Fibroblast of skin of back (primary cell): ENCODE measurements at regions not wholly inside any gene's neighbourhood (a gene's known extent, or its start where the extent isn't known, plus 50 kb on each side); places are given as distances from the start of the nearest gene placed in this dataset.

ENCODE experiments used
- DNase-seq: peaks from one replicate; pipeline ENCODE4 v3.0.0-alpha.2; 2013

DNA sequence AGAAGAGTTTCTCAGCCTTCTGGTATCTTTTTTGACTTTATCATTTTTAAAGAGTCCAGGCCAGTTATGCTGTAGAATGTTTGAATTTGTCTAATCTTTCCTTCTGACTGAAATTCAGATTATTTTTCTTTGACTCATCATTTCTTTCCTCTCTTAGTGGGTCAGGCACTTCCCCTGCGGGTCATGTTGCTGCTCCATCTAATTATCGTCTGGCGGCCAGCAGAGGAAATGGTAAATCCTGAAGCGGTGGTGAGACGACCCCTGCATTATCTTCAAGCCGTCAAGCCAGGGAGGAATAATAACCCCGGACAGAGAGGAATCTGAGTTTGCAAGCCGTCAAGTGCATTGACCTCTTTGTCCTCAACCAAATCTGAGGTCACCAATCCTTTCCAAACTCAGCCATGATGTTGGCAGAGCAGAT lies 102.1 kb downstream of the ADSS2 start:
- DNase-seq, result no peak

DNA sequence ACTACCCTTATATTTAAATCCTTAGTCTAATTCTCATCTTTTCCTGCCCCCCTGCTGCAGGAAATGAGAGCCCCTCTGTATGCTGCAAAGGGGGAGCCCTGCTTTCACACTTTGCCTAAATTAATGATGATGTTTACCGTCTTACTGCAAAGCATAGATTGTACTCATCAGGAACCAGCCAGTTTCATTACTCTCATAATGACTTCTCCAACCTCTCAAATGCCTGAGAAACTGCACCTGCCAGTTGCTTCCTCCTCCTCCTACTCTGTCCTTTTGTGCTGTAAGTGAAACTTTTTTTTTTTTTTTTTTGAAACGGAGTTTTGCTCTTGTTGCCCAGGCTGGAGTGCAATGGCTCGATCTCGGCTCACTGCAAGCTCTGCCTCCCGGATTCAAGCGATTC lies 101.7 kb downstream of the ADSS2 start:
- DNase-seq, result no peak

GRCh38 chr1:244352156-244352830 lies 99.4 kb downstream of the ADSS2 start:
- no peak for DNase-seq

DNA sequence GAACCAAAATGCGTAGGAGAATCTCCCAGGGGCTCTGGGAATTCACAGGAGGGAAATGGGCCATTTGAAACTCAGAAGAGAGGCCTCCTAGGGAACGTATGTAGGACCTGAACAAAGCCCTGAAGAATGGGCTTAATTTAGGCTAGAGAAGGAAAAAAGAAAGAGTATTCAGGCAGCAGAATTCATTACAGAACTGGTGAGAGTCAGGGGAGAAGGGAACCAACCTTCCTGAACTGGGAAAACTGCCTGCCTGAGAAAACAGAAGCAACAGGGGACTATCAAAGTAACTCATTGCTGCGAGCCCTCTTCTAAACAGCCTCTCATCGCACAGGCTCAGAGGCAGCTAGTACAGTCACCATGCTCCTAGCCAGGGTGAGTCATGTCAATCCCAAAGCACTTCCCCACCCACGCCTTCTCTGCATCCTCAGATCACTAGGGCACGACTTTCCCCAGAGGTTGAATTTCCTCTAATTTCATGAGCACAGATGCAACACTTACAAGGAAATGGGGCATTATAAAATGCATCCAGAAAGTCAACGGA lies 98.1 kb downstream of the ADSS2 start:
- DNase-seq, result peak; percentile 94

- DNase-seq, result no peak
Measured at GRCh38 chr1:244354810-244355278, 96.9 kb downstream of the ADSS2 start.

GRCh38 chr1:244356376-244356775 lies 95.3 kb downstream of the ADSS2 start:
- no peak for DNase-seq
